NCI-H2196 (cell line): ENCODE measurements at regions not wholly inside any gene's neighbourhood (a gene's known extent, or its start where the extent isn't known, plus 50 kb on each side); places are given as distances from the start of the nearest gene placed in this dataset.

ENCODE experiments used
- DNase-seq: peaks from one replicate; lab custom pipeline; 2025; ENCODE audit not compliant: unreplicated experiment; lab: John Stamatoyannopoulos, UW

DNA sequence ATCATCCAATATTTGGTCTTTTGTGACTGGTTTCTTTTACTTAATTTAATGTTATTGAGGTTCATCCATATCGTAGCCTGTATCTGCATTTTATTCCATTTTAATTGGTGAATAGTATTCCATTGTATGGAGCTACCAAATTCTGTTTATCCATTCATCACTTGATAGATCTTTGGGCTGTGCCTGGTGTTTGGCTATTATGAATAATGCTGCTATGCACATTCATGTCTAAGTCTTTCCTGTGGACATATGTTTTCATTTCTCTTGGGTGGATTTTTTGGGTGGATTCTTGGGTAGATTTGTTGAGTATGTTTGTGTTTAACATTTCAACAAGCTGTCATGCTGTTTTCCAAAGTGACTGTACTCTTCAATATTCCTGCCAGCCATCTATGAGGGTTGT lies 52.5 kb upstream of the NEDD4L start:
- no peak for DNase-seq

DNA sequence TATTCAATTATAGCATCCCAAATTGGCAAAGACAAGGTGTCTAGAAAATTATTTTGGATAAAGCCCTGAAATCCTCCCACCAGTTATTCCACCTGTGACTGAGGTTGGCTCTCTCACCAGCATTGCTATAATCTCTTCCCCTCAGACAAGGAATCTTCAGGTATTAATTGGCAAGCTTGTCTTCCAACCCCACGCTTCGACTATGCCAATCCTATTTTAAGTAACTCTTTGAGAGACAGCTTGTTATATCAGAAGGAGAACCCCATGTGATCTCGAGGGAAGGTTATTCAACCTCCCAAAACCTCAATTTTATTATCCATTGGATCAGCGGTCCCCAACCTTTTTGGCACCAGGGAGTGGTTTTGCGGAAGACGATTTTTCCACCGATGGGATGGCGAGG lies 54.5 kb upstream of the NEDD4L start:
- DNase-seq = no peak

DNA sequence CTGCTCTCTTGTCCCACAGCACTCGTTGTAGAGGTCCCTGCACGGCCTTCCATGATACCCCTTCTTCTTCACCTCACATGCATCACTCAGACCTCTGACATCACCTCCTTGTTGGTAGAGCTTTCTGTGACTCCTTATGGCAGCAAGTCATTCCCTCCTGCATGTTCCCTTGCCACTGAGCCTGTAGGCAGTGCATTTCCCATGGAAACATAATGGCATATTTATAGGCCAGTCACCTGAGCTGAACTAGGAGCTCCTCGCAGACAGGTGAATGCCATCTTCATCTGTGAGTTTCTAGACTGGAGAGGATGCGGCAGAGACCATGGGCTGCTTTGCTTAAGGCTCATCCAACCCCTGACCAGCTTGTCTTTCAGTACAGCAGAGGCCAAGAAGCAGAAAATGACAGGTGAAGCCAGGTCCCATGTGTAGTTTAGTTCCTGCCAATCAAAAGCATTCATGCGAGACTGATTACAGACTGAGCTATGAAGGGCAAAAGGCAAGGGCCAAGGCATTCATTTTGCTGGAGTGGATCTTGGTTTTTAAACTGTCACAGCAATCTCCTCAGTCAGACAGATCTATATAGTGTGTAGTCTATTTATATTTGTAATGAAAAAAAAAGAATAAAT lies 59.4 kb upstream of the NEDD4L start:
- DNase-seq = no peak

DNA sequence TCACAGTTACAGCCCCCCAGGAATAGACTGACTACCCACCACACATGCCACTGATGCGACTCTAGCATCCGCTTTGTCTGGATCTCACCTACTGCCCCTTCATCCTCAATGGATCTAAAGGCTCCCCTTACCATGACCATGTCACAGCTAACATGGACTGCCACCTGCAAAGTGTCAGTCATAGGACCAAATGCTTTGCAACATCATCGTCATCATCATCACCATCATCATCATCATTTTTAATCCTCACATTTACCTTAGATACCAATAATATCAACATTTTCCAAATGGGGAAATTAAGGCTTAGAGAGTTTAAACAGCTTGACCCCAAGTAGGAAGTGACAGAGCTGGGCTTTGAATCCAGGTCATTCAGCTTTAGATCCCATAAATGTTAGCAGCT lies 60.1 kb upstream of the NEDD4L start:
- DNase-seq = no peak

DNA sequence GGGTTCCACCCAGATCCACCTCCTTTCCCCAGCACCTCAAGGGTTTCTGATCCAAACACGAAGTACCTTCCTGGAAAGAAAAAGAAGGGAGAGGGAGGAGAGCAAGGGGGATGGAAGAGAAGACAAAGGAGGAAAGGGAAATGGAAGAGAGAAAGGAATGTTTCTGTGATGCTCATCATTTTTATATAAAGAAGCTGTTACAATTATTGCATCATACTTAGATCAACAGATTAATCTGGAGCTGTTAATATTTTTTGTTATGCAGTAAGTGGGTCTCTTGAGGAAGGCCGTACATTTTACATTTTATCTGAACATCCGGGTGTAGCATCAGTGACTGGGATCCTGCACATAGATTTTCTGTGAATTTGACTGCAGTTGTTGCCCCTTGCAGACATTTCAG lies 60.6 kb upstream of the NEDD4L start:
- no peak for DNase-seq

DNA sequence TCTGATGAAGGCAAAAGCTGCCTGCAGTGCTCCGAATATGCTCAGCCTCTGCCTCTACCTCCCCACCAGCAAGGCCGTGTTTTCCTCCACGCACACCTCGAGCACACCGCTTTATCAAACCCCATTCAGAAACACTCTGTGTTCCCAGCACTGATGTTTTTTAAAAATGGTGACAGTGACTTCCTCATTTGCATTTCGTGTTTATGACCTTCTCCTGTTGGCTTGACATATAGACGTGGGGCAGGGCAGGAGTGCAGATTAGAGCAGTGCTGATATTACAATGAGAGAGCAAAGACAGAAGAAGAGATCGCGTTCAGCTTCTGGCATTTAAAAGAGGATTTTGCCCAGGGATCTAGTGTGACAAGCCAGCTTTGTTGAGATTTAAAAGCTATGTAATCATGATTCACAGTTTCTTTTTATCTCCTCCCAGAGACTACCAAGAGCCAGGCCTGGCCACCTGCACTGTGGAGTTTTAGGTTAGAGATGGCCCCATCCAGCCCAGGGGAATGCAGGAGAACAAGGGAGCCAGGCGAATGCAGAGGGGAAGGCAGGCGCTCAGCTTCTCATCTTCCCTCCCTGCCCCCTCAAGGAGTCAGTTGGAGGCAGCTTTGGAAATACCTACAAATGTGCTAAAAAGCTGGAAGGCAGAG lies 61.5 kb upstream of the NEDD4L start:
- no peak for DNase-seq

DNA sequence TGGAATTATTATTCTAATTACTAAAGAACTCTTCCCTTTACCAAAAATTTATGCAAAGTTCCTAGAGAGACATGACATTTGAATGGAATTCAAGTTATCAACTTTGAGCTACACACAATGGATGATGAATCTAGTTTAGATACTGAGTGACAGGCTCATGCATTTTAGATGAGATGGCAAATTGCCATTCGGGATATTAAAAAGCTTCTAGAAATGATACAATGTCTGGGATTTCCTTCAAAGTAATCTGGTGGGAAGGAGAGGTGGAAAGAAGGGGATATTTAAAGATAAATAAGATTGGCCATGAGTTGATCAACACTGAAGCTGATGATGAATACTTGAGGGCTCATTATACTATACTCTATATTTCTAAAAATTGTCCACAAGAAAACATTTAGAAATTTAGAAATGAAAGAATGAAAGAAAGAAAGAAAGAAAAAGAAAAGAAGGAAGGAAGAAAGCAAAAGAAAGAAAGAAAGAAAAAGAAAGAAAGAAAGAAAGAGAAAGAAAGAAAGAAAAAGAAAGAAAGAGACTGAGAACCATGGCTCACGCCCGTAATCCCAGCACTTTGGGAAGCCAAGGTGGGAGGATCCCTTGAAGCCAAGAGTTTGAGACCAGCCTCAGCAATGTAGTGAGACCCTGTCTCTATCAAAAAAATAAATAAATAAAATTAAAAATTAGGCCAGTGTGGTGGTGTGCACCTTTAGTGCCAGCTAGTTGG lies 62.6 kb upstream of the NEDD4L start:
- DNase-seq = no peak

DNA sequence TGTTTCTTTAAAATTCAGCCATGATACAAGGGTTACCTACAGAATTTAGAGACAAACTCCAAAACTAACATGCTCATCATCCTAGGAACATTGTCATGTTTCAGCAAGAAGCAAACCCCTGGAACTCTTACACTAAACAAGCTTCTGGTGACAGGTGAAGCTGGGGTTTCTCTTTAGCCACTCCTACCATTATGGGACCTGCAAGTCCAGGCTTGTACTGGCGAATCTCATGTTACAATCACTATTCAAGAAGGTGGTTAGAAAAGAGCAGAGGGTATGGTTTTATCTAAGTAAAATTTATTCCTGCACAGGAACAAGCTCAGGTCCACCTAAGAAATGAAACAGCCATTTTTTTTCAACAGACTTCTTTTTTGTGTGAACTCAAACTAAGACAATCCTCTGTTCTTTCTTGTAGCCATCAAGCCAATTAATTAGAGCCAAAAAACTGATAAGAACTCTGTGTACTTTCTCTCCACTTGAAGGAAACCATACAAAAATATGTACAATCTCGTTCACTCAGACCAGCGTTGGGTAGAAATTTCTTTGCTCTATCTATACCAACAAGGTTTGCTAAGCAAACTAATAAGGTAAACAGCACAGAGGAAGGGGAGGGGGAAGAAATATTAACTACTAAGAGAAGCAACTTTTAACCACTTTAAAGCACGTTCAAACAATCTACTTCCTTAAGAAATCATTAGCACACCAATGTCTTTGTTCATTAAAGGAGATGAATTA lies 63.3 kb upstream of the NEDD4L start:
- DNase-seq = peak; percentile 61

DNA sequence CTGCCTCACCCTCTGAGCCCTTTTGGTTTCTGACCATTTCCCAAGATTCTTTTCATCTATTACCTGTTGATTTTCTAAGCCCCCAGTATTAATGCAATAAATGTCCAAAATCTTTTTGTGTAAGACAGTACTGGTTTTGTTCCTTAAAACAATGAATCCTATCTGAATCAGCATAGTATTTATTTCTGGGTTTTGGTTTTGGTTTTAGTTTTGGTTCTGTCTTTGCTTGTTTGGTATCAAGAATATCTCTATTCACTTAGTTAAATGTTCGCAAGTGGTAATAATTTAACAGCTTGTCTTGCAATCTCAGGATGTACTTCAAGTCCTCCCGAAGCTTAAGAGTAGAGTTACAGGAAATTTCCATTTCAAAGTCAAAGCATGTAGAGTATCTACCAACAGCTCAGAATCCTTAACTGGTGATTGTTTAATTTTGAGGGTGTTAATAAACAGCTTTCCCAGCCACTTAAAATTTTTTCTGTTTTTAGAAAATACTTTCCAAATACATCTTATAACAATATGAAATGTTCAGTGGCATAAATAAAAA lies 67.7 kb upstream of the NEDD4L start:
- no peak for DNase-seq

DNA sequence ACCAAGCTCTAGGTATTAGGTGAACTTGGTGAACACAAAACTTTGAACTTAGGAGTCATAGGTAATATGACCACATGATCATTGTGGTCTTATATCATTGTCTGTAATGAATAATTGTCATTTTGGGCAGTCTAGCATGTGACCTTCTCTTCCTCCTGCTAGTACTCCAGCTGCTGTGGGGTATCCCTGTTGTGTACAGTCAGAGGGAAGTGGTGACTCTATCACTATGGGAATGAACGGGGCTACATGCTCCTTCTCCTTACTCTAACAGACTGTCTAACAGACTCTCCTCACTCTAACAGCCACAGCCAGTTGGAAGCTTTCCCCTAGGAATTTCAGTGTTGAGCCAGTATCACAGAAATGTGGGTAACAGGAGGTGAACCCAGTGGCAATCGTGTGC lies 68.2 kb upstream of the NEDD4L start:
- DNase-seq = no peak

DNA sequence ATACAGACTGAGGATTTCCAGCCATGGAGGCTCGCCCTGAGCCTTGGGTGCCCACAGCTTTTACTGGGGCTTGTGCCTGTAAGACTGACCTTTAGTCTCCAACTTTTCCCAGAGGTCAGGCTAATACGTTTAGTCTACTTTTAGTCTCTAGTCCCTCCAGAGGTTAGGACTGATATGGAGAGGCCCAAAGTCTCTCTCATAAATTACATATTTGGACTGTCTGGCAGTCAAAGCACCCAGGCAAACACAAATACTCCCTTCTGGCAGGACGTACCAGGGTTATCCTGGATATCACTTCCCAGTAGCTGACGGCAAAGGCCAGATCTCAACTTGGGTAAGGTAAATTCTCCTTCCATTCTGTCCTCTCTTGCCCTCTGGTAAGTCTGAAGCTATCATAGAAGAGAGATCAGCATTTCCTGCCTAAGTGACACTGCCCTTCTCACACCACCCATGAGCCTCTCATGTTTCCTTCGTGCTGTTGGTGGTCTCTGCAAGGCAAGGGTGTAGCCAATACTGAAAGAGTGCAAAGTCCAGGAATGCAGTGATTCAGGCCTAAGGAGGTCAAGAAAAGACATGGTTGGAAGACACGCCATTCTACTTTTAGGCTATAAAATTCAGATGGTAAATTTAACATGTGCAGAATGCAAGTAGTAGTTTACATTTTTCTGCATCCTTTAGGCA lies 69.3 kb upstream of the NEDD4L start:
- no peak for DNase-seq

DNA sequence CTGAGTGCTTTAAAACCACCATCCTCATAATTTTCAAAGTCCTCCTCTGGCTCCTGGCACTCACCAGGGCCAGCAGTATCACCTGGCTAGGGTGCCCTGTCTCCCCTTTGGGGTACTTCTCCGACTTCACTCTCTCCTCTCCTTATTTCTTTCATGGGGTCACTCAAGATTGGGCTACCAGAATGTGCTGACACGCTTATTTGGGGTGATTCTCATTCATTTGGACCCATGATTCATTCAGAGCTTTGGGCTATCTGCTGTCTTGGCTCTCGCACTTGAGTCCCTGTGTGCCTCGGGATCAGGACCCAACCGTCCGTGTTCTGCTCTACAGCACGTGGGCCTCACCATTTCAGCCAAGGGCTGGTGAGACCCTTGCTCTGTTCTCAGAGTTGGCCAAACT lies 70.1 kb upstream of the NEDD4L start:
- no peak for DNase-seq

DNA sequence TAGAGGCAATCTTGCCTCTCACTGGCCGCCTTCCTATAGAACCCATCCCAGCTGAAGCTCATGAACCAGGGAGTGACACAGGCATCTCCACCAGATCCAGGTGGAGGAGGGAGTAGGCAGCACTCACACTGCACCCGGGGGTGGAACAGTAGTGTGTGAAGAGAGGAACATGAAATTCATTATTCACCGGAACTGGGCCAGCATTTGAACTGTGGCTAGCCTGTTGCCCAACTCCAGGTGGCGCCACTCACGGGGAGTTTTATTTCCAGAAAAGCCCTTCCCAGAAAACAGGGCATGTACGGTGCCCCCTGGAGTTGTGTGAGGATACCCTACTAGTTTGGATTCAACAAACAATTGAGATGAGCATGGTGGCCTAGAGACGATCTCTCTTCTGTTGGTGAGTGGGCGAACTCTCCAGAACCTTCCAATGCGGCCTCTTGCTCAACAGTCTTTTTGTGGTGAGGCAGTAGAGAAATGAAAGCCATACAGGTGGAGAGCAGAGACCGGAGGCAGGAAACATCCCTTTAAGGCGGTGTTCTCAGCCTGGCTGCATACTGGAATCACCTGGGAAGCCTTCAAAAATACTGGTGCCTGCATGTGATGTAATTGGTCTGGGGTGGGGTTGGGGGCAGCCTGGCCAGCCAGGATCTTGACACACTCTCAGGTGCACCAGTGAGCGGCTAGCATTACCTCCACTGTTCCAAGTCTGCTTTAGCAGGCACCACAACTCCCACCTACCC lies 73.5 kb upstream of the NEDD4L start:
- no peak for DNase-seq

DNA sequence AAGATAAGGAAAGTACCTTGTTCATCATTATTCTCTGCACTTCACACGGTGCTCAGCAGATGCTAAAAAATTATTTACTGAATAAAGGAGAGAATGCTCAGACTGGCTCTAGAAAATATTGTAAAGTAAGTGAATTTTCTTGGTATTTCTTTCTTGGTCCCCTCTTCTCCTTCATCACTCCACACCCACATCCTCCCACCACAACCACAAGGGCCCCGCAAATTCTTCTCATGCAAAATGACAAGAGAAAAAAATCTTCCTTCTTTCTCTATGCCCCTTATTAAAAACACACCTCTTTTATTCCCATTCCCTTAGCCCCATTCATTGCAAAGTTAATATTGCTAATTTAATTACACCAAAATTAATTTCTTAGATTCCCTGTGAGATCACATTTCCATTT lies 74.2 kb upstream of the NEDD4L start:
- DNase-seq = no peak

DNA sequence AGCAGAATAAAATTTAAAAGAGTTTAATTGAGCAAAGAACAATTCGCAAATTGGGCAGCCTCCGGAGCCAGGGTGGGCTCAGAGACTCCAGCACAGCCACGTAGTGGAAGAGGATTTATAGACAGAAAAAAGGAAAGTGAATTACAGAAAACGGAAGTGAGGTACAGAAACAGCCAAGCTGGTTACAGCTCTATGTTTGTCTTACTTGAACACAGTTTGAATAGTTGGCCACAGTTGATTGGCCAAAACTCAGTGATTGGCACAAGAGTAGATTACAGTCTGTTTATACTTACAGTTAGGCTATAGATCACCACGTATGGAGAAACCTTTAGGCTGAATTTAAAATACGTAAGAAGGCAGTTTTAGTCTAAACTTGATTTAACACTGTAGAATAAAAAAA lies 78.8 kb upstream of the NEDD4L start:
- no peak for DNase-seq

DNA sequence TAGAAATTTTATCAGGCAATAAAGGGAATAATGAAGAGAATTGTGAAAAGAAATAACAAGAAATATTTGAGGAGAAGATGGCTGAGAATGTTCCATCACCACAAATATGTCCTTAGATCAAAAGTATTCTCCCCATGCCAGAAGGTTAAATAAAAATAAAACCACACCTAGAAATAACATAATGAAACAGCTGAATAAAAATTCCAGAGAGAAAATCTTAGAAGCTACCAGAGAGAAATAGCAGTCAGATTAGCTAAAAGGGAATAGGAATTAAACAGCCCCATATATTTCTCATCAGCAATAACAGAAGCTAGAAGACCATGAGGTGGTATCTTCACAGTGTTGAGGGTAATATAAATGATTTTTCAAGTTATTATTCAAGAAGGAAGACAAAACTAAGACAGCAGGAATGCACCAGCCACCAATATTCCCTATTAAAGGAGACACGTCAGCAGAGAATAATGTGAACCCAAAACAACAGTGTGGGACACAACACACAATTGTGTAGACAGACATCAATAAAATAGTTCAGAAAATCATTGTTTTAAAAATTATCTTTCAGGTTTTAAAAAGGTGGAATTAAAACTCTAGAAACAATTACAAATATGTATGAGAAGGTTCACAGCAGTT lies 82.0 kb upstream of the NEDD4L start:
- DNase-seq = no peak

DNA sequence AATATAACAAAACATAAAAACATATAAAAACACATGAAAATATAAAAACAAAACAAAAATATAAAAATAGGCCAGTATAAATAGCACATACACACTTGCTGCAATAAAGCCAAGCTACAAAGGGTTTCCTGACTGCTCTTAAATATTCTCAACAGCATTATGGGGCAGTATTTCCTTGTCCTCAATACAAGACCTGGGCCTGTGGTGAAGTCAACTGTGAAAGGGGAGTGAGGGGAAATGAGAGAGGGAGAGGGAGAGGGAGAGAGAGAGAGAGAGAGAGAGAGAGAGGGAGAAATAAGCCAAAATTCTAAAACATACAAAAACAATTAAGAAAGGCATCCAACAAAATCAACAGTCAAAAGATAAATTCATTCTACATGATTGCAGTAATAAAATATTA lies 82.6 kb upstream of the NEDD4L start:
- no peak for DNase-seq

DNA sequence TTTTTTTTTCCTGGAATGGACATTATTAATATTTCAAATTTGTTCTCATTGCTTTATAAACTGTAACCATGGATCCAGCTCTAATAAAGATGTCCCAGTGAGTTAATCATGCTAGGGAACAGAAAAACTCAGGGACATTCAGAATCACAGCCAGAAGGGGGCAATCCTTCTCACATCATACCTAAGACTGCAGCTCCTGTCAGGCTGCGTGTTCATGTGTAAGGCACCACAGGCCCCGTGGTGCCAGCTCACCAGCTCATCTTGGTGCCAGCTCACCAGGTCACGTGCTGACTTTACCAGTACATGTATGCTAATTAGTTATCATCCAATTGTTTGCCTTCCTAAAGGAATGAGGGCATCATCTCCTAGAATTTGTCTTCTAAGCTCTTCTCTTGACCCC lies 84.7 kb upstream of the NEDD4L start:
- no peak for DNase-seq

DNA sequence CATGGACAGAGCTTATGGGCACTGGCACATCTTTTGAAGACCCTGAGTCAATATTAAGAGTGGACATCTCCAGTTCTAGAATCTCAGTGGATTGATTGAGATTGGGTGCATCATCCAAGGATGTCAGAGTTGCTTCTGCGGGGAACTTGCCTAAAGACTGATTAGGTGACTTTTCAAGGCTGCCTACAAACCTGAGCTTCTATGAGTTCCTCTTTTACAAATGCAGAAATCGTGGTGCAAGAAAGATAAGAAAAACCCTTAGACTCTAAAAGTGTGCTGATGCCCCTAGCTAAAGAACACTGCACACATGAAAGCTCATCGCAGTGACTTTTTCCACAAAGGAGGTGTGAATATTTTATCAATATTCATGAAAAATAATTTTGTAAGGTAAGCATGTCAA lies 86.8 kb upstream of the NEDD4L start:
- DNase-seq = no peak

DNA sequence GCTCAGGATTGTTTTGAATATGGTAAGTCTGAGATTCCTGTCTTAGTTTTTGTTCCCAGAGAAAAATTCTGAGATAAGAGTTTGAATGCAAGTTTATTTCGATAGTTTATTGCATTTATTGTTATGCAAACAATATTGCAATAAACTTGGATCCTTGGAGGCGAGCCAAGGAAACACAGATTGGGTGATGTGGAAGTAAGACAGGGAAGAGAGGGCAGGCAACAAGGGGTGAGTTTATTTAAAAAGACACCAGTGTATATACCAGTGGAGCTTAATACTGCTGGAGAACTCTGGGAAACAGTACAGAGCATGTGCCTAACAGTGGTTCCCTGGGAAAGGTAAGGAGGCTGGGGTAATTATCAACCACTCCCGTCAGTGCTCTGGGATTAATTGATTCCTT lies 87.5 kb upstream of the NEDD4L start:
- DNase-seq = no peak
